ENCODE measurements at regions not wholly inside any gene's neighbourhood (a gene's known extent, or its start where the extent isn't known, plus 50 kb on each side); places are given as distances from the start of the nearest gene placed in this dataset.
"Not testable (repeated sequence)": the region's sequence is repeated elsewhere in the genome, so short reads cannot be mapped to it uniquely, and the experiment has no call there.

GRCh38 chr16:24624102-24624501, 84.7 kb downstream of the RBBP6 start:
- peaks cover 0 to 7% (median 1%) of the 10 kb centered on the region in 5 donors for H3K27me3 Mint-ChIP-seq

DNA sequence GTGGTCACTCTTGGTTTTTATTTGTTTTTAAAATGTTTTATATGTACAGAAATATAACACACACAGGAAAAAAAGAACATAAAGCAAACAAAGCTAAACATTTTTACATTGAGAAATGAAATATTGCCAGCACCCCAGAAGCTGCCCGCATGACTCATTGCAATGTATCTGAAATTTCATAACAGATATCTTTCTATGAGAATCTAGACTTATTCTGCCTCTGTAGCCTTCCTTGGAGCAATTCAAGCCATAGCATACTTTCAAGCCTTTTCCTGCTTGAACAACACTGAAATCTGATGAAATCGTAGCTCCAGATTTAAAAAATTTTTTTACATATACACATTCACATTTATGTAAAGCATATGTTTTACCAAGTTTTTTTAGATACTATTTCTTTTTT, 86.9 kb downstream of the RBBP6 start:
- Mint-ChIP-seq H3K27ac (no peak overlapping the region), H3K9me3 (no peaks in the 10 kb centered on the region)

More at GRCh38 chr16:24624102-24624501, 84.7 kb downstream of the RBBP6 start:
- no peak for DNase-seq
- H3K27ac Mint-ChIP-seq = no peak overlapping the region
- no peaks in the 10 kb centered on the region for H3K4me1 Mint-ChIP-seq
- POLR2A ChIA-PET = no interaction called here
- no peak overlapping the region for H3K4me3 Mint-ChIP-seq
- ATAC-seq = no peak
- no peaks in the 10 kb centered on the region for H3K36me3 Mint-ChIP-seq
- no peaks in the 10 kb centered on the region for H3K9me3 Mint-ChIP-seq

DNA sequence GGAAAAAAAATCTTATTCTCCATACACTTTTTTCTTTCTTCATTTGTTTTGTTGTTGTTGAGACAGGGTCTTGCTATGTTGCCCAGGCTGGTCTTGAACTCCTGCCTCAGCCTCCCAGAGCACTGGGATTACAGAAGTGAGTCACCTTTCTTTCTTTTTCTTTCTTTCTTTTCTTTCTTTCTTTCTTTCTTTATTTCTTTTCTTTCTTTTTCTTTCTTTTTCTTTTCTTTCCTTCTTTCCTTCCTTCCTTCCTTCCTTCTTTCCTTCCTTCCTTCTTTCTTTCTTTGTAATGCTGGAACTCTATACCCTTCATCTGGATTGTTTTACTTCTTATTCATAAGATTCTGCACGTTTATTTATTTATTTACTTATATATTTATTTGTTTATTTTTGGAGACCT, 94.5 kb upstream of the TNRC6A start:
- Mint-ChIP-seq H3K27me3 (peaks cover 3 to 16% (median 11%) of the 10 kb centered on the region in 5 donors), H3K9me3 (no peaks in the 10 kb centered on the region), H3K4me1 (no peaks in the 10 kb centered on the region), H3K27ac (no peak overlapping the region), H3K36me3 (no peaks in the 10 kb centered on the region), H3K4me3 (no peak overlapping the region)
- POLR2A ChIA-PET = no interaction called here
- no peak for DNase-seq
- no peak for ATAC-seq

More for the DNA sequence above, 86.9 kb downstream of the RBBP6 start:
- peaks cover 0 to 8% (median 3%) of the 10 kb centered on the region in 5 donors for H3K27me3 Mint-ChIP-seq
- no peak for ATAC-seq
- no peaks in the 10 kb centered on the region for H3K36me3 Mint-ChIP-seq
- no peak for DNase-seq
- POLR2A ChIA-PET = no interaction called here
- no peak overlapping the region for H3K4me3 Mint-ChIP-seq
- H3K4me1 Mint-ChIP-seq = no peaks in the 10 kb centered on the region

- Mint-ChIP-seq H3K27ac (no peak overlapping the region), H3K4me3 (no peak overlapping the region), H3K27me3 (peaks cover 4 to 15% (median 11%) of the 10 kb centered on the region in 5 donors), H3K9me3 (no peaks in the 10 kb centered on the region), H3K4me1 (no peaks in the 10 kb centered on the region), H3K36me3 (no peaks in the 10 kb centered on the region)
- POLR2A ChIA-PET = no interaction called here
- no peak for ATAC-seq
- DNase-seq = no peak
Observed at GRCh38 chr16:24635900-24636610, 93.4 kb upstream of the TNRC6A start.

DNA sequence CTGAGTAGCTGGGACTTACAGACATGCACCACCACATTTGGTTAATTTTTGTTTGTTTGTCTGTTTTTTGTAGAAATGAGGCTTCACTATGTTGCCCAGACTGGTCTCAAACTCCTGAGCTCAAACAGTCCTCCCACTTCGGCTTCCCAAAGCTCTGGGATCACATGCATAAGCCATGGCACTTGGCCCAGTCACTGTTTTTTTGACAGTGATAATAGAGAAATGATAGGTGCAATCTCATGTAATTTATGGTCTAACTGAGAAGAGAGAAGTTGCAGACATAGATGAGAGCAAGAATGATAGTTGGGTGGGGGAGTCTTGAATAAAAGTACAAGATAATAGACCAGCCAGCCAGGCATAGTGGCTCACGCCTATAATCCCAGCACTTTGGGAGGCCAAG, 89.7 kb upstream of the TNRC6A start:
- ATAC-seq = no peak
- no peaks in the 10 kb centered on the region for H3K9me3 Mint-ChIP-seq
- POLR2A ChIA-PET = no interaction called here
- no peak overlapping the region for H3K27ac Mint-ChIP-seq
- peaks cover 0 to 2% (median 0%) of the 10 kb centered on the region in 4 donors for H3K4me1 Mint-ChIP-seq
- DNase-seq = no peak
- no peak overlapping the region for H3K4me3 Mint-ChIP-seq
- peaks cover 10 to 28% (median 16%) of the 10 kb centered on the region in 5 donors for H3K27me3 Mint-ChIP-seq
- H3K36me3 Mint-ChIP-seq = no peaks in the 10 kb centered on the region

DNA sequence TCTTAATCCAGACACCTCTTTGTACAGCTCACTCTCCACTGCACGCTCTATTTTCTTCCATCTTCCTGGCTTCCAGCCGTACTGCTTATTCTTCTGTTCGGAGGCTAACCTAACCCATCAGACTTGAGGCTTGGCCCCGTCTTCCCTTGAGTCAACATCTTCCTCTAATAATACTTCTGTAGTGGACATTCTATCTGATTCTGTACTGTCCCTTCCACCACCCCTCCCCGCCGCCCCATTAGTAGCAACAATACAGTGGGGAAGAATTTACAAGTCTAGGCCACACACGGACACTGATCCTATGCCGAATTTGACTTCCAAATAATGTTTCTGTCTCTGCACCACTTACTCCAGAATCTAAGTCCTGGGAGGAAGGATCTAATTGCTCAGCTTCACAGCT, 86.0 kb upstream of the TNRC6A start:
- DNase-seq (no peak), ATAC-seq (no peak)
- Mint-ChIP-seq H3K4me3 (no peak overlapping the region), H3K36me3 (no peaks in the 10 kb centered on the region), H3K4me1 (peaks cover 0 to 2% (median 0%) of the 10 kb centered on the region in 4 donors), H3K9me3 (peaks cover 0 to under 1% (median 0%) of the 10 kb centered on the region in 9 donors), H3K27ac (no peak overlapping the region), H3K27me3 (peaks cover 6 to 28% (median 19%) of the 10 kb centered on the region in 5 donors)
- POLR2A ChIA-PET = no interaction called here

DNA sequence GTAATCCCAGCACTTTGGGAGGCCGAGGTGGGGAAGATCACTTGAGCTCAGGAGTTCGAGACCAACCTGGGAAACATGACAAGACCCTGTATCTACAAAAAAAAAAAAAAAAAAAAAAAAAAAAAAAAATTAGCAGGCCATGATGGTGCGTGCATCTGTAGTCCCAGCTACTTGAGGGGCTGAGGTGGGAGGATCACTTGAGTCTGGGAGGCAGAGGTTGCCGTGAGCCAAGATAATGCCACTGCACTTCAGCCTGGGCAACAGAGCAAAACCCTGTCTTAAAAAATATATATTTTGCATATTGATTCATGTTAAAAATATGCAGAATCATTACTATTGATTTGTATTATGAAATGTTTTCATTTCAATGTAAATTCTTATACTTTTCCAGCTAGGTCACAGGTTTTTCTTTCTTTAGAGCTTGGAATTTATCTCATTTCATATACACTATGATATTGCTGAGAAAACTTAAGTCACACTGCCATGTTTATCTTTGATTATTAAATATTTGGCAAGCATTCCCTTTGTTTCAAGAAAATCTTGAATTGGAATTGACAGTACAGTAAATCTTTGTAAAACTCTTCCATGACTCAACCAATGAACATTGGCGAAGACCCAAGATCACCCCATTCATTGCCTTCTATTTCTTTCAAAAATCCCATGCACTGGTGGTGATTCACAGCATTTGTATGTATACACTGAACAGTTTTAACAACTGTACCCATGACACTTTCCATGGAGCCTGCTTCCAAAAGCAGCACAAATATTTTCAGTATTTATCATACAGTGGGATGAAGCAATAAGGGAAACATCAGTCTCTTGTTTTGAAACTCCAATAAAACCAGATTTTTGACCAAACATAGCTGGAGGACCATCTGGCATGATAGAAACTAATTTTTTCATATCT, 83.5 kb upstream of the TNRC6A start:
- Mint-ChIP-seq H3K27ac (no peak overlapping the region), H3K4me3 (no peak overlapping the region), H3K36me3 (no peaks in the 10 kb centered on the region), H3K9me3 (peaks cover 0 to 1% (median 0%) of the 10 kb centered on the region in 9 donors), H3K4me1 (peaks cover 0 to 3% (median 0%) of the 10 kb centered on the region in 4 donors), H3K27me3 (peaks cover 13 to 23% (median 14%) of the 10 kb centered on the region in 5 donors)
- POLR2A ChIA-PET = no interaction called here
- ATAC-seq (no peak), DNase-seq (no peak)

GRCh38 chr16:24646646-24646995, 82.8 kb upstream of the TNRC6A start:
- DNase-seq = no peak
- Mint-ChIP-seq H3K9me3 (peaks cover 0 to 1% (median 0%) of the 10 kb centered on the region in 9 donors), H3K27ac (no peak overlapping the region), H3K27me3 (peaks cover 9 to 20% (median 13%) of the 10 kb centered on the region in 5 donors), H3K4me1 (peaks cover 0 to 2% (median 0%) of the 10 kb centered on the region in 4 donors), H3K4me3 (no peak overlapping the region), H3K36me3 (no peaks in the 10 kb centered on the region)
- POLR2A ChIA-PET = no interaction called here
- ATAC-seq = no peak

DNA sequence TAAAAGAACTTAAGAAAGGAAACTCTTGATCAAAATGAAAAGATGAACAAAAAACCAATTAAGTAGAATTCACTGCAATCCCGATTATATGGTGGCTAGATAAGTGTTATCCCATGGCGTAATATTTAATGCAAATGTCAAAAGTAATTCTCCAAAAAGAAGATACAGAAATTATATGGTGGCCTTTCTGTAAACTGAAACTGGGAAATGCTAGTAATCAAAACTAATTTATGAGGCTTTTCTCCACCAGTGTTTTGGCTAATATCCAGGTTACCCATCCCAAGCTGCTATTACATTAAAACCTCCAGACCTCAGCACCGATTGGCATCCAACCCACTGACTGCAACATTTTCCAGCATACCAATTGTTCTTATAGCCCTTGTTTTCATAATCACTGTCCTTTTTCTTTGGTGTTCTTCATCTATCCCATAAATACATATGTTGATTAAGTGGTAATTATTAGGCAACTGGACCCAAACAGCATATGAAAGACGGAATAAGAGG, 77.2 kb upstream of the TNRC6A start:
- ATAC-seq (no peak), DNase-seq (no peak)
- H3K4me3 Mint-ChIP-seq = no peak overlapping the region
- no peaks in the 10 kb centered on the region for H3K36me3 Mint-ChIP-seq
- POLR2A ChIA-PET = no interaction called here
- H3K4me1 Mint-ChIP-seq = peaks cover 0 to 2% (median 0%) of the 10 kb centered on the region in 4 donors
- H3K27me3 Mint-ChIP-seq = peaks cover 0 to 13% (median 11%) of the 10 kb centered on the region in 5 donors
- H3K27ac Mint-ChIP-seq = no peak overlapping the region
- H3K9me3 Mint-ChIP-seq = peaks cover 0 to 1% (median 0%) of the 10 kb centered on the region in 9 donors

- DNase-seq = no peak
- H3K9me3 Mint-ChIP-seq = peaks cover 0 to 1% (median 0%) of the 10 kb centered on the region in 9 donors
- no peak overlapping the region for H3K4me3 Mint-ChIP-seq
- POLR2A ChIA-PET = no interaction called here
- no peak for ATAC-seq
- peaks cover 0 to 13% (median 9%) of the 10 kb centered on the region in 5 donors for H3K27me3 Mint-ChIP-seq
- peaks cover 0 to 2% (median 0%) of the 10 kb centered on the region in 4 donors for H3K4me1 Mint-ChIP-seq
- no peak overlapping the region for H3K27ac Mint-ChIP-seq
- no peaks in the 10 kb centered on the region for H3K36me3 Mint-ChIP-seq
Observed at GRCh38 chr16:24652803-24653202, 76.6 kb upstream of the TNRC6A start.

DNA sequence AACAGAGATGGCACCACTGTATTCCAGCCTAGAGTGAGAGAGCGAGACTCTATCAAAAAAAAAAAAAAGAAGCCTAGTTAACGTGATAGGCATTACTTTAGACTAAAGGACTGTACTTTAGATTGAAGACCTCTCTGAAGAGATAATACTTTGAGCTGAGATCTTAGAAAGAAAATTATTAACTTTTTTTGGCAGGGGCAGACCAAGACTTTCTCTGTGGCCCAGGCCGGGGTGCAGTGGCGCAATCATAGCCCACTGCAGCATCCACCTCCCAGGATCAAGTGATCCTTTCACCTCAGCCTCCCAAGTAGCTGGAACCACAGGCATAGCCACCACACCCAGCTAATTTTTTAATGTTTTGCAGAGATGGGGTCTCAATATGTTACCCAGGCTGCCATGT, 75.7 kb upstream of the TNRC6A start:
- POLR2A ChIA-PET = no interaction called here
- Mint-ChIP-seq H3K36me3 (no peaks in the 10 kb centered on the region), H3K27me3 (peaks cover 0 to 10% (median 4%) of the 10 kb centered on the region in 5 donors), H3K4me1 (no peaks in the 10 kb centered on the region), H3K4me3 (no peak overlapping the region), H3K9me3 (no peaks in the 10 kb centered on the region), H3K27ac (no peak overlapping the region)
- DNase-seq = no peak
- ATAC-seq = no peak

GRCh38 chr16:24665942-24666341, 63.5 kb upstream of the TNRC6A start:
- H3K4me3 Mint-ChIP-seq, ATAC-seq, DNase-seq, H3K9me3 Mint-ChIP-seq, H3K4me1 Mint-ChIP-seq, POLR2A ChIA-PET, H3K27ac Mint-ChIP-seq, H3K36me3 Mint-ChIP-seq: not testable (repeated sequence)
- H3K27me3 Mint-ChIP-seq = peaks cover 5 to 24% (median 24%) of the 10 kb centered on the region in 5 donors

GRCh38 chr16:24667244-24667764, 62.1 kb upstream of the TNRC6A start:
- no peak for ATAC-seq
- peaks cover 9 to 32% (median 22%) of the 10 kb centered on the region in 5 donors for H3K27me3 Mint-ChIP-seq
- H3K9me3 Mint-ChIP-seq = no peaks in the 10 kb centered on the region
- DNase-seq = no peak
- peaks cover 0 to 10% (median 0%) of the 10 kb centered on the region in 4 donors for H3K4me1 Mint-ChIP-seq
- peaks cover 0 to 3% (median 0%) of the 10 kb centered on the region in 3 donors for H3K36me3 Mint-ChIP-seq
- H3K4me3 Mint-ChIP-seq = no peak overlapping the region
- POLR2A ChIA-PET = no interaction called here
- H3K27ac Mint-ChIP-seq = no peak overlapping the region

All from naive thymus-derived CD8-positive, alpha-beta T cell (primary cell).